NCI-H345 treated with DMSO at 0.1 percent for 48 hours (cell line): ENCODE measurements at regions not wholly inside any gene's neighbourhood (a gene's known extent, or its start where the extent isn't known, plus 50 kb on each side); places are given as distances from the start of the nearest gene placed in this dataset.

ENCODE experiments used
- DNase-seq: peaks from one replicate; lab custom pipeline; 2025; ENCODE audit not compliant: unreplicated experiment; lab: John Stamatoyannopoulos, UW

GRCh38 chr2:133666621-133667020 is 98.4 kb upstream of the NCKAP5 start:
- no peak for DNase-seq

GRCh38 chr2:133667085-133667484 is 98.8 kb upstream of the NCKAP5 start:
- DNase-seq: no peak

GRCh38 chr2:133667968-133668367 is 99.7 kb upstream of the NCKAP5 start:
- no peak for DNase-seq

- no peak for DNase-seq
Measured at GRCh38 chr2:133668547-133668946, 100.3 kb upstream of the NCKAP5 start.

- no peak for DNase-seq
Measured at GRCh38 chr2:133673305-133673905, 105.1 kb upstream of the NCKAP5 start.

- DNase-seq: no peak
Measured at GRCh38 chr2:133674066-133674432, 105.8 kb upstream of the NCKAP5 start.

- DNase-seq: peak; percentile 98
Measured at GRCh38 chr2:133674433-133675331, 106.4 kb upstream of the NCKAP5 start.

GRCh38 chr2:133676392-133677130 is 108.3 kb upstream of the NCKAP5 start:
- no peak for DNase-seq

- no peak for DNase-seq
Measured at GRCh38 chr2:133680343-133681049, 112.2 kb upstream of the NCKAP5 start.

GRCh38 chr2:133682347-133682746 is 114.1 kb upstream of the NCKAP5 start:
- DNase-seq: no peak

GRCh38 chr2:133682906-133683305 is 114.6 kb upstream of the NCKAP5 start:
- DNase-seq: no peak

GRCh38 chr2:133685636-133686215 is 117.5 kb upstream of the NCKAP5 start:
- DNase-seq: no peak

GRCh38 chr2:133690780-133691179 is 122.5 kb upstream of the NCKAP5 start:
- no peak for DNase-seq

- no peak for DNase-seq
Measured at GRCh38 chr2:133691336-133691735, 123.1 kb upstream of the NCKAP5 start.

GRCh38 chr2:133705287-133705686 is 137.0 kb upstream of the NCKAP5 start:
- DNase-seq: no peak

- DNase-seq: no peak
Measured at GRCh38 chr2:133710613-133711012, 142.3 kb upstream of the NCKAP5 start.

GRCh38 chr2:133711201-133711600 is 142.9 kb upstream of the NCKAP5 start:
- no peak for DNase-seq

GRCh38 chr2:133711806-133712205 is 143.5 kb upstream of the NCKAP5 start:
- no peak for DNase-seq

- no peak for DNase-seq
Measured at GRCh38 chr2:133712369-133712768, 144.1 kb upstream of the NCKAP5 start.

GRCh38 chr2:133713049-133713580 is 144.9 kb upstream of the NCKAP5 start:
- no peak for DNase-seq

GRCh38 chr2:133716166-133716565 is 147.9 kb upstream of the NCKAP5 start:
- no peak for DNase-seq
